ENCODE measurements at regions not wholly inside any gene's neighbourhood (a gene's known extent, or its start where the extent isn't known, plus 50 kb on each side); places are given as distances from the start of the nearest gene placed in this dataset.

DNA sequence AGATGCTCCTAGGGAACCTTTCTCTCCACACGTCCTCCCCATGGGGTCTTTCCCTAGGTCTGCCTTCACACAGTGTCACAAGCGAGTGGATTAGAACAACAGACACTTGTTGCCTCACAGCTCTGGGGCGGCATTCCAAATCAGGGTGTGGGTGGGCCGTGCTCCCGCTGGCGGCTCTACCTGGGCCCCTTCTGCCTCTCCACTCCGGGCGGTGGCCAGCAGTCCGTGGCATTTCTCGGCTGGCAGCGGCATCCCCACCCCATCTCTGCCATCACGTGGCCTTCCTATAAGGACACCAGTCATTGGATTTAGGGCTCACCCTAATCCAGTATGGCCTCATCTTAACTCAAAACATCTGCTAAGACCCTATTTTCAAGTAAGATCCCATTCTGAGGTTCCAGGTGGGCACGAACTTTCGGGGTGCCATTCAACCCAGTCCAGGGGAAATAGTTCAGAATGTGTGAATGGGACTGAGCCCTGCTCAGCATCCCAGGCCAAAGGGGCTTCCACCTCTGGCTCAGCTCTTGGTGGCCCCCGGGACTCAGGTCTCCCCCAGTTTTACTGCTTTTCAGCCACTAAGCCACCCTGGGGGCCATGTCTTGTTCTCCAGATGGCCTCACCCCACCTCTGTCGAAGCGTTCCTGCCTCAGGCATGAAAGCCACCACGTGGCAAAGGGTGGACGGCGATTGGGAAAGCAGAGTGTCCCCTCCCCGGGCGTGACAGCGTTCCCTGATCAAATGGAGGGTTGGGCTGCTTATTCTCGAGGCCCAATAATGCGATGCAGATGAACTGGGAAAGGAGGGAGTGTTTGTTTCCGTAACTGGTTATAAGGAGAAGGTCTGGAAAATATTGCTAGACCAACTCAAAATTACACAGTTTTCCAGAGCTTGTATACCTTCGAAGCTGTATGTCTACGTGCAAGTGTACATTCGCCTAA lies 350.0 kb downstream of the GLRX3 start:
- TF ChIP-seq, protein P1, sequence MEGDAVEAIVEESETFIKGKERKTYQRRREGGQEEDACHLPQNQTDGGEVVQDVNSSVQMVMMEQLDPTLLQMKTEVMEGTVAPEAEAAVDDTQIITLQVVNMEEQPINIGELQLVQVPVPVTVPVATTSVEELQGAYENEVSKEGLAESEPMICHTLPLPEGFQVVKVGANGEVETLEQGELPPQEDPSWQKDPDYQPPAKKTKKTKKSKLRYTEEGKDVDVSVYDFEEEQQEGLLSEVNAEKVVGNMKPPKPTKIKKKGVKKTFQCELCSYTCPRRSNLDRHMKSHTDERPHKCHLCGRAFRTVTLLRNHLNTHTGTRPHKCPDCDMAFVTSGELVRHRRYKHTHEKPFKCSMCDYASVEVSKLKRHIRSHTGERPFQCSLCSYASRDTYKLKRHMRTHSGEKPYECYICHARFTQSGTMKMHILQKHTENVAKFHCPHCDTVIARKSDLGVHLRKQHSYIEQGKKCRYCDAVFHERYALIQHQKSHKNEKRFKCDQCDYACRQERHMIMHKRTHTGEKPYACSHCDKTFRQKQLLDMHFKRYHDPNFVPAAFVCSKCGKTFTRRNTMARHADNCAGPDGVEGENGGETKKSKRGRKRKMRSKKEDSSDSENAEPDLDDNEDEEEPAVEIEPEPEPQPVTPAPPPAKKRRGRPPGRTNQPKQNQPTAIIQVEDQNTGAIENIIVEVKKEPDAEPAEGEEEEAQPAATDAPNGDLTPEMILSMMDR (conservative IDR thresholded peaks at IDR 0.05; ENCODE audit: low read length): no peak
- TF ChIP-seq EZH2phosphoT487 (IDR thresholded peaks at IDR 0.05; ENCODE audit: borderline replicate concordance, low read depth, low read length): no peak
